ENCODE measurements at regions not wholly inside any gene's neighbourhood (a gene's known extent, or its start where the extent isn't known, plus 50 kb on each side); places are given as distances from the start of the nearest gene placed in this dataset.

DNA sequence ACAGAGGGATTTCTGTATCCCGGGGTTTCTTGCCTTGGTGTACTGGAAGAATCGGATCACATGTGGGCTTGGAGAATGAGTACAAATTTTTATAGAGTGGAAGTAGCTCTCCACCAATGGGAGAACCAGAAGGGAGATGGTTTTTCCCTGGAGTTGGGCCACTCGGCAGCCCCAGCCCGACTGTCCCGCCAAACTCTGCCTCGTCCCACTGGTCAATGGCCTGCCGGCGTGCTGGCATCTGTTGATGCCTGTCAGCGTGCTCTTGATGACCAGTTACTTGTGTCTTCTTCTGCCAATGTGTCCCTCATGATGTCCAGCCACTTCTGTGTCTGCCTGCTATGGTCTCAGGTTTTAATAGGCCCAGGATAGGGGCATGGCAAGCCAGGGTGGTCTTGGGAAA lies 100.5 kb downstream of the CFAP44 start:
- TF ChIP-seq, protein P1, sequence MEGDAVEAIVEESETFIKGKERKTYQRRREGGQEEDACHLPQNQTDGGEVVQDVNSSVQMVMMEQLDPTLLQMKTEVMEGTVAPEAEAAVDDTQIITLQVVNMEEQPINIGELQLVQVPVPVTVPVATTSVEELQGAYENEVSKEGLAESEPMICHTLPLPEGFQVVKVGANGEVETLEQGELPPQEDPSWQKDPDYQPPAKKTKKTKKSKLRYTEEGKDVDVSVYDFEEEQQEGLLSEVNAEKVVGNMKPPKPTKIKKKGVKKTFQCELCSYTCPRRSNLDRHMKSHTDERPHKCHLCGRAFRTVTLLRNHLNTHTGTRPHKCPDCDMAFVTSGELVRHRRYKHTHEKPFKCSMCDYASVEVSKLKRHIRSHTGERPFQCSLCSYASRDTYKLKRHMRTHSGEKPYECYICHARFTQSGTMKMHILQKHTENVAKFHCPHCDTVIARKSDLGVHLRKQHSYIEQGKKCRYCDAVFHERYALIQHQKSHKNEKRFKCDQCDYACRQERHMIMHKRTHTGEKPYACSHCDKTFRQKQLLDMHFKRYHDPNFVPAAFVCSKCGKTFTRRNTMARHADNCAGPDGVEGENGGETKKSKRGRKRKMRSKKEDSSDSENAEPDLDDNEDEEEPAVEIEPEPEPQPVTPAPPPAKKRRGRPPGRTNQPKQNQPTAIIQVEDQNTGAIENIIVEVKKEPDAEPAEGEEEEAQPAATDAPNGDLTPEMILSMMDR (IDR thresholded peaks at IDR 0.05; ENCODE audit: insufficient read depth, low read depth, low read length) = no peak
- CTCF ChIA-PET = no interaction called here
- H3K4me3 ChIP-seq (ENCODE audit: low read depth, low read length) = no peak overlapping the region
- no peaks in the 10 kb centered on the region for H3K27me3 ChIP-seq (ENCODE audit: control insufficient read depth, insufficient read depth, low read length)
- H3K36me3 ChIP-seq (ENCODE audit: control insufficient read depth, insufficient read depth, low read length) = no peaks in the 10 kb centered on the region
- POLR2A ChIA-PET = no interaction called here
- DNase-seq (ENCODE audit: low read depth) = no peak

DNA sequence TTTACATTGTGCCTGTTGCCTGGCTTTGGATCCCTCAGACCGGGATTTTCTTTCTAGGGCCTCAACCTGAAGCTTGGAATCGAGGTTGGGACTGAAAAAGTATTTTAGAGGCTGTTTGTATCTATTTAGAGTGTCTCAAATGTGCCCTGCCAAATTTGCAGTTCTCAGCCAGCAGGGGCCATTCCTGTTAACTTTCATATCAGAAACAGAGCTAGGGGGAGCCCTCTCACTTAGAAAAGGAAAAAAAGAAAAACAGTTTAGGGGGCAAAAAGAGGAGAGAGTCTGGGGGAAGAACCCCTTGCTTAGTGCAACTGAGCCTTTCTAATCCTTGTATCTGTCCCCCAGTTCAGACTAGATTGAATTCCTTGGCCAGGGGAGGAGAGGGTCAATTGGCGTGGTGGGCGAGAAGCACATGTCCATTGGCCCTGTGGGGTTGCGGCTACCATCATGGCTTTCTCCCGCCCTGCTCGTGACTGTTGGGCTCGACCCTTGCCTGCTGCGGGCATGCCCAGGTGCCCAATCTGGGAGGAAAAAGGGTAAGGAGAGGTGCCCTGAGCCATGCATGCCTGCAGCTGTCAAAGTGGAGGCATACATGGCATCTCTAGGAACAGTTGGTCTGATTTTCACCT lies 101.6 kb downstream of the CFAP44 start:
- no peaks in the 10 kb centered on the region for H3K36me3 ChIP-seq (ENCODE audit: control insufficient read depth, insufficient read depth, low read length)
- DNase-seq (ENCODE audit: low read depth) = no peak
- H3K4me3 ChIP-seq (ENCODE audit: low read depth, low read length) = no peak overlapping the region
- no peaks in the 10 kb centered on the region for H3K27me3 ChIP-seq (ENCODE audit: control insufficient read depth, insufficient read depth, low read length)
- ChIA-PET CTCF (interaction anchor here (1.0 kb wide), 2 partner anchors 14 to 40 kb away, joined by 3 to 4 read pairs; no protein-coding TSS in a partner anchor), POLR2A (no interaction called here)
- TF ChIP-seq, protein P1 (IDR thresholded peaks at IDR 0.05; ENCODE audit: insufficient read depth, low read depth, low read length) = no peak; the same call in 1 of the 2 replicates
